GM19238 (cell line): ENCODE measurements at regions not wholly inside any gene's neighbourhood (a gene's known extent, or its start where the extent isn't known, plus 50 kb on each side); places are given as distances from the start of the nearest gene placed in this dataset.

ENCODE experiments used
- DNase-seq: peaks from one replicate; pipeline ENCODE4 v3.0.0; 2011; ENCODE audit warnings: low spot score; ENCODE audit not compliant: insufficient read length

- DNase-seq, result no peak
Measured at GRCh38 chr2:7988440-7988839, 693.4 kb upstream of the ID2 start.

GRCh38 chr2:7989823-7990222 lies 692.0 kb upstream of the ID2 start:
- no peak for DNase-seq

- no peak for DNase-seq
Measured at GRCh38 chr2:7992612-7993602, 688.9 kb upstream of the ID2 start.

- no peak for DNase-seq
Measured at GRCh38 chr2:7994397-7994951, 687.4 kb upstream of the ID2 start.

GRCh38 chr2:7997279-7997678 lies 684.6 kb upstream of the ID2 start:
- no peak for DNase-seq

- DNase-seq, result no peak
Measured at GRCh38 chr2:7999683-8000476, 682.0 kb upstream of the ID2 start.

- DNase-seq, result no peak
Measured at GRCh38 chr2:8000870-8001269, 681.0 kb upstream of the ID2 start.

- no peak for DNase-seq
Measured at GRCh38 chr2:8002765-8003393, 679.0 kb upstream of the ID2 start.

- no peak for DNase-seq
Measured at GRCh38 chr2:8003462-8004075, 678.3 kb upstream of the ID2 start.

- DNase-seq, result no peak
Measured at GRCh38 chr2:8004250-8004681, 677.6 kb upstream of the ID2 start.

GRCh38 chr2:8006181-8006580 lies 675.7 kb upstream of the ID2 start:
- DNase-seq, result no peak

GRCh38 chr2:8006626-8007025 lies 675.2 kb upstream of the ID2 start:
- no peak for DNase-seq

GRCh38 chr2:8009010-8009597 lies 672.8 kb upstream of the ID2 start:
- no peak for DNase-seq

- no peak for DNase-seq
Measured at GRCh38 chr2:8015848-8016600, 665.8 kb upstream of the ID2 start.

- DNase-seq, result no peak
Measured at GRCh38 chr2:8016688-8017087, 665.2 kb upstream of the ID2 start.

- DNase-seq, result no peak
Measured at GRCh38 chr2:8018956-8019355, 662.9 kb upstream of the ID2 start.

- DNase-seq, result no peak
Measured at GRCh38 chr2:8019934-8020333, 661.9 kb upstream of the ID2 start.

- no peak for DNase-seq
Measured at GRCh38 chr2:8021921-8022320, 659.9 kb upstream of the ID2 start.

- no peak for DNase-seq
Measured at GRCh38 chr2:8022908-8023640, 658.8 kb upstream of the ID2 start.
